Osteoblast (primary cell): ENCODE measurements at regions not wholly inside any gene's neighbourhood (a gene's known extent, or its start where the extent isn't known, plus 50 kb on each side); places are given as distances from the start of the nearest gene placed in this dataset.
"Not testable (repeated sequence)": the region's sequence is repeated elsewhere in the genome, so short reads cannot be mapped to it uniquely, and the experiment has no call there.

Experiments
- DNase-seq: peaks from one replicate; pipeline ENCODE4 v3.0.0; 2011; ENCODE audit warnings: low spot score, mixed read lengths; ENCODE audit not compliant: insufficient read length; ENCODE audit errors: missing footprints
- H2AFZ ChIP-seq: 2 replicates; pipeline ENCODE4 v1.6.0; 2011; ENCODE audit warnings: mild to moderate bottlenecking, low read length
- H3K27ac ChIP-seq: 2 replicates; pipeline ENCODE4 v1.5.1; 2011; ENCODE audit warnings: mild to moderate bottlenecking, low read depth, low read length, moderate library complexity
- H3K27me3 ChIP-seq: 2 replicates; pipeline ENCODE4 v1.6.0; 2012; ENCODE audit warnings: mild to moderate bottlenecking, control low read depth, inconsistent platforms, low read length, moderate library complexity; ENCODE audit not compliant: insufficient read depth
- H3K36me3 ChIP-seq: 2 replicates; pipeline ENCODE4 v1.5.1; 2011; ENCODE audit warnings: mild to moderate bottlenecking, low read length, control low read depth, moderate library complexity; ENCODE audit not compliant: insufficient read depth
- H3K4me1 ChIP-seq: 2 replicates; pipeline ENCODE4 v1.5.1; 2011; ENCODE audit warnings: mild to moderate bottlenecking, low read length, control low read depth, moderate library complexity; ENCODE audit not compliant: insufficient read depth
- H3K4me2 ChIP-seq: 2 replicates; pipeline ENCODE4 v1.6.0; 2011; ENCODE audit warnings: mild to moderate bottlenecking, low read length; ENCODE audit not compliant: insufficient read depth
- H3K4me3 ChIP-seq: fragments of 200-600 bp; sonication (generic); 3 replicates; pipeline ENCODE4 v1.5.1; 2012; ENCODE audit warnings: mild to moderate bottlenecking, low read length, inconsistent platforms; ENCODE audit not compliant: insufficient read depth
- H3K79me2 ChIP-seq: 2 replicates; pipeline ENCODE4 v1.6.0; 2012; ENCODE audit warnings: mild to moderate bottlenecking, low read length, control low read depth, inconsistent platforms; ENCODE audit not compliant: insufficient read depth
- H3K9me3 ChIP-seq: 2 replicates; pipeline ENCODE4 v1.5.1; 2011; ENCODE audit warnings: low read depth, low read length, control low read depth
- H4K20me1 ChIP-seq: 2 replicates; pipeline ENCODE4 v1.6.0; 2012; ENCODE audit warnings: mild to moderate bottlenecking, low read length, control low read depth; ENCODE audit not compliant: insufficient read depth
- TF ChIP-seq, protein P1 (sequence below): IDR thresholded peaks from 2 replicates; pipeline ENCODE4 v1.5.1; 2011; ENCODE audit warnings: mild to moderate bottlenecking, low read depth, low read length, moderate library complexity; ENCODE audit errors: extremely low read depth

DNA sequence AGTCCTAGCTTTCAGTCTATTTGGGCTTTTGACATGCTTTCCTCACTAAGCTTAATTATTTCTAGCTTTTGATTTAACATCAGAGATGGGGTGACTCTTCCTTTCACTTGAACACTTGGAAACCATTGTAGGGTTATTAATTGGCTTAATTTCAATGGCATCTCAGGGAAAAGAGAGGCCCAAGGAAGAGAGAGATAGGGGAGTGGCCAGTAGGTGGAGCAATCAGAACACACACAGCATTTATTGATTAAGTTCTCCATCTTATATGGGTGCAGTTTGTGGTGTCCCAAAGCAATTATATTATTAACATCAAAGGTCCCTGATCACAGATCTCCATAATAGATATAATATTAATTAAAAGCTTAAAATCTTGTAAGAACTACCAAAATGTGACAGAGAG is 1466.1 kb upstream of the SEL1L start:
- no peak overlapping the region for H3K27ac ChIP-seq
- TF ChIP-seq, protein P1, sequence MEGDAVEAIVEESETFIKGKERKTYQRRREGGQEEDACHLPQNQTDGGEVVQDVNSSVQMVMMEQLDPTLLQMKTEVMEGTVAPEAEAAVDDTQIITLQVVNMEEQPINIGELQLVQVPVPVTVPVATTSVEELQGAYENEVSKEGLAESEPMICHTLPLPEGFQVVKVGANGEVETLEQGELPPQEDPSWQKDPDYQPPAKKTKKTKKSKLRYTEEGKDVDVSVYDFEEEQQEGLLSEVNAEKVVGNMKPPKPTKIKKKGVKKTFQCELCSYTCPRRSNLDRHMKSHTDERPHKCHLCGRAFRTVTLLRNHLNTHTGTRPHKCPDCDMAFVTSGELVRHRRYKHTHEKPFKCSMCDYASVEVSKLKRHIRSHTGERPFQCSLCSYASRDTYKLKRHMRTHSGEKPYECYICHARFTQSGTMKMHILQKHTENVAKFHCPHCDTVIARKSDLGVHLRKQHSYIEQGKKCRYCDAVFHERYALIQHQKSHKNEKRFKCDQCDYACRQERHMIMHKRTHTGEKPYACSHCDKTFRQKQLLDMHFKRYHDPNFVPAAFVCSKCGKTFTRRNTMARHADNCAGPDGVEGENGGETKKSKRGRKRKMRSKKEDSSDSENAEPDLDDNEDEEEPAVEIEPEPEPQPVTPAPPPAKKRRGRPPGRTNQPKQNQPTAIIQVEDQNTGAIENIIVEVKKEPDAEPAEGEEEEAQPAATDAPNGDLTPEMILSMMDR = no peak
- H4K20me1 ChIP-seq = no peaks in the 10 kb centered on the region
- H3K4me1 ChIP-seq = no peaks in the 10 kb centered on the region
- DNase-seq = no peak
- no peak overlapping the region for H2AFZ ChIP-seq
- H3K79me2 ChIP-seq = no peaks in the 10 kb centered on the region
- peaks cover 3% of the 10 kb centered on the region for H3K9me3 ChIP-seq
- H3K36me3 ChIP-seq = no peaks in the 10 kb centered on the region
- H3K27me3 ChIP-seq = no peaks in the 10 kb centered on the region
- no peak overlapping the region for H3K4me3 ChIP-seq
- H3K4me2 ChIP-seq = no peak overlapping the region

DNA sequence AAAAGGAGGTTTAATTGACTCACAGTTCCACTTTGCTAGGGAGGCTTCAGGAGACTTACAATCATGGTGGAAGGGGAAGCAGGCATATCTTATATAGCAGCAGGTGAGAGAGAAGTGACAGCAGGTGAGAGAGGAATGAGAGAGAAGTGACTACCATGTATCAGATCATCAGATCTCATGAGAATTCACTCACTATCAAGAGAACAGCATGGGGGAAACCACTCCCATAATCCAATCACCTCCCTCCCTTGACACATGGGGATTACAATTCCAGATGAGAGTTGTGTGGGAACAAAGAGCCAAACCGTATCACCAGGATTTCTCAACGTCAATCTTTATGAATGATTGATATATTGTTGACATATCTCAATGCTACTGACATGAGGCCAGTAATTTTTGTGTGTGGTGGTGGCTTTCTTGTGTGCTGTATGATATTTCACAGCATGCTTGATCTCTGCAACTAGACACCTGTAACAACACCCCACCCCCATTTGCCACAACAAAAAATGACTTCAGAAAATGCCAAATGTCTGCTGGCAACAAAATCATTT is 1470.9 kb upstream of the SEL1L start:
- Histone ChIP-seq H3K36me3 (no peaks in the 10 kb centered on the region), H3K27me3 (no peaks in the 10 kb centered on the region)

DNA sequence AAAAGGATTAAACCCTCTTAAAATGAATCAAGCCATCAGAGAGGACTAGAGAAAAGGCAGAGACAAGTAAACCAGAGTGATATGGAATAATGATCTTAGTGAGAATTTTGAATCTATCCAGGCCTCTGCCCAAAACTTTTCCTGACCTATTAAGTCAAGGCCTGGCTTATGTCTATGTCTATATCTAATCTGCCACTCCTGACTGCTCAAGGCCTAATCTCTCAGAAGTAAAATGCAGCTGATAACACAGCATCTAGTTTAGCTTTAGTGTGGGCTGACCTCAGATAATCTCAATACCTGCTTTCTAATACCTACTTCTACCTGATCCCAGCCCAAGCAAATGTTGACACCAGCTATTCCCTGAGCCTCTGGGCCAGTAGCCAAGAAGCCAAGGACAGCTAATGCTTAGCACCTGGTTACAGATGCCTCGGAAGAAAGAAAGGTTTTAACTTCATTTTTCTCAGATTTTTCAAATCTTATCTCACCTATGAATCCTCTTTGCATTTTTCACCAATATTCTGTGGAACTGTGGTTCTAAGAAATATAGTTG is 1472.5 kb upstream of the SEL1L start:
- H3K27me3 ChIP-seq = no peaks in the 10 kb centered on the region
- no peak overlapping the region for H3K4me3 ChIP-seq
- TF ChIP-seq, protein P1 = no peak
- no peaks in the 10 kb centered on the region for H4K20me1 ChIP-seq
- DNase-seq = no peak
- H3K4me1 ChIP-seq = no peaks in the 10 kb centered on the region
- no peak overlapping the region for H3K27ac ChIP-seq
- no peaks in the 10 kb centered on the region for H3K79me2 ChIP-seq
- H2AFZ ChIP-seq = no peak overlapping the region
- H3K4me2 ChIP-seq = no peak overlapping the region
- peaks cover 3% of the 10 kb centered on the region for H3K9me3 ChIP-seq
- no peaks in the 10 kb centered on the region for H3K36me3 ChIP-seq

More for the DNA sequence above, 1470.9 kb upstream of the SEL1L start:
- DNase-seq = no peak
- H4K20me1 ChIP-seq = no peaks in the 10 kb centered on the region
- H3K9me3 ChIP-seq = peaks cover 3% of the 10 kb centered on the region
- H3K4me1 ChIP-seq = no peaks in the 10 kb centered on the region
- no peak overlapping the region for H3K27ac ChIP-seq
- no peak overlapping the region for H2AFZ ChIP-seq
- no peak overlapping the region for H3K4me2 ChIP-seq
- H3K79me2 ChIP-seq = no peaks in the 10 kb centered on the region
- H3K4me3 ChIP-seq = no peak overlapping the region
- TF ChIP-seq, protein P1 = no peak

DNA sequence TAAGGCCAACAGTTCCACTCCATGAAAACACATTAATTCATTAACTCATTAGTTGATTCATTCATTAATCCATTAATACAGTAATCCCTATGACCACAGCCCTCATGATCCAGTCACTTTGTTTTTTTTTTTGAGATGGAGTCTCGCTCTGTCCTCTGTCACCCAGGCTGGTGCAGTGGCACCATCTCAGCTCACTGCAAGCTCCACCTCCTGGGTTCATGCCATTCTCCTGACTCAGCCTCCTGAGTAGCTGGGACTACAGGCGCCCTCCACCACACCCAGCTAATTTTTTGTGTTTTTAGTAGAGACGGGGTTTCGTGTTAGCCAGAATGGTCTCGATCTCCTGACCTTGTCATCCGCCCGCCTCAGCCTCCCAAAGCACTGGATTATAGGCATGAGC is 1473.4 kb upstream of the SEL1L start:
- H3K27me3 ChIP-seq, H2AFZ ChIP-seq, H3K9me3 ChIP-seq, H3K27ac ChIP-seq, DNase-seq, H3K36me3 ChIP-seq, H3K4me1 ChIP-seq, H3K79me2 ChIP-seq, H3K4me2 ChIP-seq, H3K4me3 ChIP-seq, H4K20me1 ChIP-seq: not testable (repeated sequence)
